Activated gamma-delta T cell treated with anti-CD3 and anti-CD28 coated beads, Interleukin-2, amount 50 U/mL, for 16 hours (primary cell): ENCODE measurements at regions not wholly inside any gene's neighbourhood (a gene's known extent, or its start where the extent isn't known, plus 50 kb on each side); places are given as distances from the start of the nearest gene placed in this dataset.

Source experiments
- DNase-seq: peaks from one replicate; pipeline ENCODE4 v3.0.0-alpha.2; 2020; ENCODE audit warnings: low read depth

- DNase-seq: peak; percentile 43
Observed at GRCh38 chr12:107320033-107320928, 226.9 kb upstream of the CRY1 start.

DNA sequence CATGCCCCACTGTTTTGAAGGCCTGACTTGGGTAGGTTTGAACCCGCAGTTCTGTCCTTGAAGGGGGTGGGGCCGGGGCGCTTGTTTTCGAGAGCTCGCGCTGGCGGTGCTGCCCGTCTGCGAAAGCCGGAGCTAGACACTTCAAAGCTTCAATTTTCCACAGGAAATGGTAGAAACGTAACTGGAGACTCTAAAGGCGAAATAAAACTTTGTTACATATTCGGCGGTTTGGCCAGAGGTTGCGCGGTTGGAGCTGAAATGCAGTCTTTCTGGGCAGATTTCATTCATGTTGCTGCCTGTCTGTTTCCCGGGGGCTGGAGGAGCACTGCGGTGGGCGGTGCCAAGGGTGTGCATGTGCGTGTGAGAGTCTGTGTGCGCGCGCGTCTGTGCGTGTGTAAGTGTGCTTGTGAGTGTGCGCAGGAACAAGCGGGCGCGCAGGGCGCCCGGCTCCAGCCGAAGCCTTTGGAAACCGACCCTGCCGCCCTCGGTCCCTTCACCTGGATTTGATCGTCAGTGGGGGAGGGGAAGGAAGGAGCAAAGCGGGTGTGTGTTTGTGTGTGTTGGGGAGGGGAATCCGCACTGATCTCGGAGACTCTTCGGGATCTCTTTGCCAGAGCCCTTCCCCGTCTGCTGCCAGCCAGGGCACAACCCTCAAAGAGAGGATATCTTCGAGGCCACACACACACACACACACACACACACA is 227.7 kb upstream of the CRY1 start:
- DNase-seq: peak; percentile 36

DNA sequence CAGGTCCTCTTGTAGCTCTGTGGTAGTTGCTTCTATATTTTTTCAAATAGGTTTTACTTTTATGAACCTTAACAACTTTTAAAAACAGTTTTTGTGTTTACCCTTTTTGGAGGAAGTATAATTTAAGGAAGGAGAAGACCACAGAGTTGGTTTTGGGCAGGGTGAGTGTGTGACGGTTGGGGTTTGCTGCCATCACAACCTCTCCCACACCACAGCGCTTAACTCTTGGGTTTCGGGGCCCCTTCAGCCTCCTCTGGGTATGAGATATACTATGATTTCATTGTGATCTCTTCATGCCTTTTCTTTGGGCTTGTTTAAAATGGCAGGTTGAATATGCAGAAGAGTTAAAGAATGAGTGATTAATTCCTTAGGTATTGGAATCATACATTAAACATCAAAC is 228.7 kb upstream of the CRY1 start:
- no peak for DNase-seq

DNA sequence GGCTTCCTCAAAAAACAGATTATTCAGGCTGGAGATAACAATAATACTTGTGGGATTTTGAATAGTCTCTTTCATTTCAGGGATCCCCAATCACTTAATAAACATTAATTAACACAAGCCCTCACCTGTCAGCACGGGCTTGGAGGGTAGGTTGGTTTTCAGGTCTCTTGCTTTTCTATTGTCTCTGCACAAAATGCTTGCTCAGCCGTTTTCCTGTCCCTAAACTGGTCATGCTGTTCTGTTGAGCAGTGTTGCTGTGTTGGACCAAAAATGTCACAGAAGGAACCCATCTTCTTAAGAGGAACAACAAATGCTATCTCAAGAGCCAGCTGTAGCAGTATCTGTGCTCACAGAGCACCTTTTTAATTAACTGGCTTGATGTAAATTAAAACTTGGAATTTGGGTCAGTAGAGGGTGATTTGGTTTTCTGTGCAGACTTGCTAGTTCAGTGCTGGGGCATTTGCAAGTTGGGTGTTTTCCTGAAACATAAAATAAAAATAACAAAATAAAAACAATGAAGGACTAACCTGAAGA is 231.8 kb upstream of the CRY1 start:
- no peak for DNase-seq

DNA sequence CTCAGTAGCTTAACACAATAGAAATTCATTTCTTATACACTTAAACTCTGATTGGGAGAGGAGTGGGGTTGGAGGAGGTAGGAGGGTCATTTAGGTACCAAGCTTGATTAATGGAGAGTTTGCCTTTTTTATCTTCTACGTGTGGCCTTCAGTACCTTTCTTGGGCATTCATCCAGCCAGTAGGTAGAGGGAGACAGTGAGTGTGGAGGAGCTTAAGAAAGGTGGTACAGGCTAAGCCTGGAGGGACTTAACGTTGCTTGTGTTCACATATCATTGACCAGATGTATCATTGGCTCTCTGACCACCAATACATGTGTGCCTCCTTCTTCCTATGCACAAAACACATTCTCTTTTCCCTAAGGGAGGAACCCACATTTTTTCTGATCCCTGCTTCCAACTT is 232.9 kb upstream of the CRY1 start:
- no peak for DNase-seq

GRCh38 chr12:107327651-107328182 is 234.4 kb upstream of the CRY1 start:
- no peak for DNase-seq

DNA sequence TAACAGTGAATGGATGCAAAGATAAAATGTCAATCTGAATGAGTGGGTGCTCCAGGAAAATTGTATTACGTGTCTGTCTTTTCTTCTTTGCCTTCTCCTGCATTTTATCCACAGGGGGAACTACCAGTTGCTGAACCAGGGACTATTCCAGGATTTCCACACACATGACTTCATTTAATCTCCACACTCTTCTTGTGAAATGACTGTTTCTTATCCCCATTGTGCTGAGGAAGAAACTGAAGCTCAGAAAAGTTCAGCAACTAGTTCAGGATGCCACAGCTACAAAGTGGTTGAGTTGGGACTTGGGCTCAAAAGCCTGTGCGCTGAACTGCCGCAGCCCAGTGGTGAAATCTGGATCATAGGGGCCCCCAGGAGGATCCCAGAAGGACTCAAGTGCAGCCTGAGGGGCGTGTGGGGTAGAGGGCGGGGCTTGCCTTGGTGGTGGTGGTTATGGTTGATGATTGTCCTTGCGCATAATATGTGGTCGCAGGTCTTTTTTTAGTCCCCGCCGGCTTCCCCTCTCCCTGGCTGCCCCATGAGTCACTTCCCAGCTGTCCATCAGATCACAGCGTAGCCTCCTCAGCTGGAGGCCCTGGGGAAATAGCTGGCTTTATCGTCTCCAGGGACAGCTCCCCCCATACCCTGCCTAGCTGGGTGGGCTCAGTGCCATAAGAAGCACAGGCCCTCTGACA is 235.2 kb upstream of the CRY1 start:
- DNase-seq: no peak

DNA sequence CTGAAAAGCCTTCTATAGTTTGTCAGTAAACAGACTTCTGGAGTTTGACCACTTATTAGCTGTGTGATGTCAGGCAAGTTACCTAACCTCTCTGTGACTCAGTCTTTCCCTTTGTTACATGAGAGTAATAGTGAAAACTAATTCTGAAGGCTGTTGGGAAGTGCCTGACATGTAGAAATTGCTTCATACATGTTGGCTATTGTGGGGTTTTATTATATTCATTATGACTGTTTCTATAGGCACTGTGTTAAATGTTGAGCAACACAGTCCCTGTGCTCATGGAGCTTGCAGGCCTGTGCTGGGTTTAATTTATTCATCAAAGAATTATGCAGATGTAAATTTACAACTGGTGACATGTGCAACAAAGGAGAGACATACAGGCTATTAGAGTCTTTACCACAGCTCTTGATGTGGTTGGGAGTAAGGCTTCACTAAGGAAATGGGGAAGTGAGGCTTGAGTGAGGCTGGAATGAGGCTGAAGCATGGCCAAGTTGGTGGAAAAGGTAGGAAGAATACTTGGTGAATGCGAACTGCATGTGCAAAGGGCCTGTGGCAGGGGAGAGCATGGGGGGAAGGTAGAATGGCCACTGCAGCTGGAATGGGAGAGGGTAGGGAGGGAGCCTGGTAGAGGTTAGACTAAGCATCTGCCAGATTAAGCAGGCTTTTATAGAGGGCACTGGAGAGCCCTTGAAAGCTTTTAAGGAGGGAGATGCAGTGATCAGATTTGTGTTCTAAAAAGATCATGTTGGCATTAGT is 236.4 kb upstream of the CRY1 start:
- DNase-seq: no peak

DNA sequence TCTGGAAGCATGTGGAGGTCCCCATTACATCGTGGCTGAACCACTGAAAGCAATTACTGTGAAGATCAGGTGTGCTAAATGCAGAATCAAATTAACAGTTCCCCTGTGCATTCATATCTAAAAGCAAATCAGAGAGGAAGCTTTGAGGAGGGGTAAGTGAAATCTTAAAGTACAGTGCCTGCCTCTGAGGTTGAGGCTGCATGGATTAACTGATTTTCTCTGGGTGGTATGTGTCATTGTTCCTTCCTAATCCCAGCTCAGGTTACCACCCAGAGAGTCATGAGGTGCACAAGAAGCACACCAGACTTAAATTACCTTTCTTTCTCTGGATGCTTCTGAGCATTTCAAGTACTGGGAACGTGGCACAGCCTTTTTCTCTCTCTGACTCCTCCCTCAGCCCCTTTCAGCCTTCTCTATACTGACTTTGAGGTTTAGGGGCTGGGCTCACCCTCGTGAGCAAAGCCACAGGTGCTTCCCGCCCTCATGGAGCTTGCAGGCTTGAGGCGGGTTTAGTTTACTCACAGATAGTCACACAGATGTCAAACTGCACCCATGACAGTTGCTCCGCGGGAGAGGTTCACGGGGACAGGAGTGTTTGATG is 237.6 kb upstream of the CRY1 start:
- no peak for DNase-seq

GRCh38 chr12:107331471-107331870 is 238.1 kb upstream of the CRY1 start:
- no peak for DNase-seq

DNA sequence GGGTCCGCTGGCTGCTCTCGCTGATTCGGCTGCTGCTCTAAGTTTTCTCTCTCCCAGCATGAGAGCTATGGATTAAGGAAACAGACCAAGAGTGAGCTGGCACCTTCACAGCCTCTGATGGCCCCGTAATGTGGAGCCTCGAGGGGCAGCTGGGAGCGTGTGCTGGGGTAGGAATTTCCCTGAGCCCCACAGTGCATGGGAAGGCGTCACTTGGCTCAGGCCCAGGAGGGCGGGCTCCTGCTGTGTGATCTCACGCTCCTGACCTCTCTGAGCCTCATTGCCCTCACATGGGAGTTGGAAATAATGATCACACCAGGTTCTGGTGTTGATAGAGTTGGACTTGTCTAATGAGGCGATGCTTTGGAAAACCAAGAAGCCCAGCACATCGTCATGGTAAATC is 238.6 kb upstream of the CRY1 start:
- no peak for DNase-seq

DNA sequence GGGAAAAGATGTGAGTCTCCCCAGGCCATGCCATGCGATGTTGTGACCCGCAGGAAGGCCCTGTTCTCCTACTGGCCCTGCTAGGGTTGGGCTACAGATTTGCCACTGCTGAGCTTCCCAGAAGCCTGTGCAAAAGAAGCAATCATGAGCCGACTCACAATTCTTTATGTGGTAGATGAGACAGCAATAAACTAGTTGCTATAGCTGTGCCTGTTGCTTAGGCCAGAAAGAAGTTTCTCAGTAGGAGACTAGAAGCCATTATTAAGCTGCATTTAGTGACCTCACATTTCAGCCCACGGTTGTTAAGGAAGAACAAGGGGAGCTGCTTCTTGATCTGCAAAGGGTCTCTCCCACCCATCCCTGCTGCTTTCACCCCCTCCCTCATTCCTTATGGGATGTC is 239.4 kb upstream of the CRY1 start:
- DNase-seq: no peak

GRCh38 chr12:107335802-107336570 is 242.6 kb upstream of the CRY1 start:
- no peak for DNase-seq

GRCh38 chr12:107336695-107337094 is 243.3 kb upstream of the CRY1 start:
- DNase-seq: no peak

DNA sequence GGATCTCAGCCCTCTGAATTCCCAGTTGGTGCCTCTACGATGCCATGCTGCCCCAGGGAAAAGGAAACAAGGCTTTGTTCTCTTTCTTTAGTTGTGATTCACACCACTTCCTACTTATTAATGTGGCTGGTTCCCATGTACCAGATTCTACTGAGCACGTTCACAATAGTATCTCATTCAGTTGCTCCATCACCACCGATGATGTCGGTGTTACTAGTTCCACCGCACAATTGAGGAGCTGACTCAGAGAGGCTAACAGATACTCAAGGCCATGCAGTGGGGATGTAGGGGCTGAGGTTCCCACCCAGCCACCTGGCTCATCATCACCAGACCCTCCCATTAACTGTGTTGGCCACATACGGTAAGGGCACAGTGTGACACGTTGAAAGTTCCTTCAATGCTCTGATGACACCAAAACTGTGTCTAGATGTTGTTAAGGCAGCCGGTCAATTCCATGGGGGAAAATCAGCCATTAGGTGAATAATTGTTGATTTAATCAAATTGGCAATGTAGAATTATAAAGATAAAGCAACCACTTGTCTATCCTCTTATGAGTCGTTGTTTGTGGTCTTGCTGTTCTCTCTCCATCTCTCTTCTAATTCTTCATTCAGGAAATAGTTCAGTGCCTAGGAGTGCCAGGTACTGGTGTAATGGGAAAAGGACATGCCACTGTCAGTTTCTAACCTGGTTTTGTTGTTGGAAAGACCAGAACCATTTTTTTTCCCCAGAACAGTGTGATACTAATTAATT is 244.2 kb upstream of the CRY1 start:
- DNase-seq: no peak

GRCh38 chr12:107339487-107339886 is 246.1 kb upstream of the CRY1 start:
- no peak for DNase-seq

DNA sequence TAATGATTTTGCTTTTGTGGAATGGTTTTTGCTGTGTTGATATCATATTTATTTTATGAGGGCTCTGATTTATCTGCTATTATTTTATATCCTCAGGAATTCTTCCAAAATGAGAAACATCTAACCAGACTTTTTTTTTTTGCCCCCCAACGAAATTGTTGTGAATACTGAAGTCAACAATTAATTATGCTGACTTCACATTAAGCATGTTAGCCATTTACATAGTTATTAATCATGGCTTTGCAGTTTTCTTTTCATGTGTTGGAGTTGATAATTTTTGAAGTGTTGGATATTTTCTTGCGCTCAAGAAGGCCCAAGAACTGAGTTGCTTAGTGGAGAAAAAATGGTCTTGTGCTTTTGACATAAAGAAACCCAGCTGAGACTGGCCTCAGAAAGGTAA is 246.6 kb upstream of the CRY1 start:
- DNase-seq: no peak

DNA sequence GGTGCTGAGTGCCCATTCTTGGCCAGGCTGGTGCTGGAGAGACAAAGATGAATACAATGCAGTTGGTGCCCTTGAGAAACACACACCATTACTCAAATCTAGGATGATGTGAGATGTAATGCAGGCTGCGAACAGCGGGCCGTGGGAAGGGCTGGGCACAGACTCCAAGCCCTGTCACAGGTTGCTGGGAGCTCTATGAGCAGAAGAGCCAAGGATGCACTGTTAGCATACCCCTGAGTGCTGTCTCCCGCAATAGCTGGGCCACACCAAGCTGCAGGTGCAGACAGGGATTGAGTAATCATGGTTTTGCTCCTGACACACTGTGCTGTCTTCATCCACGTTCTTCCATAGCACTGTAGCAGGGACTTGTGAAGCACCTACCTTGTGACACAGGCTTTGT is 247.5 kb upstream of the CRY1 start:
- no peak for DNase-seq

- DNase-seq: no peak
Observed at GRCh38 chr12:107344035-107344808, 250.9 kb upstream of the CRY1 start.
